ENCODE measurements at regions not wholly inside any gene's neighbourhood (a gene's known extent, or its start where the extent isn't known, plus 50 kb on each side); places are given as distances from the start of the nearest gene placed in this dataset.

GRCh38 chrX:114268643-114269042 lies 315.2 kb upstream of the HTR2C start:
- no peak for TF ChIP-seq POLR2A (IDR thresholded peaks at IDR 0.05; ENCODE audit: low read length)
- no peak for TF ChIP-seq GATA1 (IDR thresholded peaks at IDR 0.05; ENCODE audit: low read depth, low read length)

All from erythroblast (primary cell).